CD4-positive, alpha-beta T cell (primary cell): ENCODE measurements at regions not wholly inside any gene's neighbourhood (a gene's known extent, or its start where the extent isn't known, plus 50 kb on each side); places are given as distances from the start of the nearest gene placed in this dataset.

ENCODE experiments used
- ATAC-seq: fragments of 200-7000 bp; cut with Tn5 transposase; one replicate; pipeline ENCODE4 v1.10.0; 2022; ENCODE audit warnings: mild to moderate bottlenecking; ENCODE audit not compliant: poor library complexity
- CTCF ChIA-PET: fragments of 350-600 bp; sonication (Branson Sonifier 250); formaldehyde crosslinking; loops from one replicate; lab custom pipeline; 2021; ENCODE audit warnings: antibody characterized with exemption, inconsistent platforms; lab: Charles Lee
- POLR2A ChIA-PET: fragments of 350-600 bp; sonication (Branson Sonifier 250); formaldehyde crosslinking; loops from one replicate; lab custom pipeline; 2021; ENCODE audit warnings: antibody characterized with exemption, inconsistent platforms; lab: Charles Lee
- DNase-seq, 14 experiments: peaks; one replicate each; pipeline ENCODE4 v3.0.0-alpha.2; 2013 to 2020; ENCODE audit warnings: mixed read lengths in 2 of 14
- H3K27ac ChIP-seq, 2 donors: one replicate each; pipeline versions ENCODE4 v1.5.1 to v1.7.0; 2013; ENCODE audit warnings: low read length in 2 of 2, low read depth in 1 of 2, mild to moderate bottlenecking in 1 of 2
- H3K27me3 ChIP-seq, 2 experiments: 1 replicate in 1 of 2; 2 replicates in 1 of 2; pipeline versions ENCODE4 v1.6.1 to v1.7.0; 2013; ENCODE audit warnings: low read length in 2 of 2, control low read depth in 1 of 2, mild to moderate bottlenecking in 1 of 2, moderate library complexity in 1 of 2; ENCODE audit not compliant: insufficient read depth in 2 of 2, control insufficient read depth in 1 of 2
- H3K36me3 ChIP-seq: one replicate; pipeline ENCODE4 v1.6.1; 2013; ENCODE audit warnings: low read length, control low read depth; ENCODE audit not compliant: insufficient read depth
- H3K4me1 ChIP-seq: one replicate; pipeline ENCODE4 v1.6.1; 2013; ENCODE audit warnings: low read length, control low read depth; ENCODE audit not compliant: insufficient read depth
- H3K4me3 ChIP-seq: one replicate; pipeline ENCODE4 v1.5.1; 2013; ENCODE audit warnings: mild to moderate bottlenecking, low read length, moderate library complexity
- H3K9me3 ChIP-seq, 2 experiments: 1 replicate in 1 of 2; 2 replicates in 1 of 2; pipeline versions ENCODE4 v1.6.1 to v1.7.0; 2013; ENCODE audit warnings: low read length in 2 of 2, mild to moderate bottlenecking in 2 of 2, control low read depth in 1 of 2, moderate library complexity in 1 of 2; ENCODE audit not compliant: control insufficient read depth in 1 of 2, insufficient read depth in 1 of 2
- H3K27ac Mint-ChIP-seq: one replicate; pipeline ENCODE4 v1.8.0; 2020; ENCODE audit warnings: mixed read lengths
- H3K27me3 Mint-ChIP-seq: one replicate; pipeline ENCODE4 v1.8.0; 2021; ENCODE audit warnings: mixed read lengths
- H3K36me3 Mint-ChIP-seq: one replicate; pipeline ENCODE4 v1.8.0; 2021; ENCODE audit warnings: low read depth, mixed read lengths
- H3K4me1 Mint-ChIP-seq: one replicate; pipeline ENCODE4 v1.8.0; 2021; ENCODE audit warnings: low read depth, mixed read lengths
- H3K4me3 Mint-ChIP-seq: one replicate; pipeline ENCODE4 v1.8.0; 2020; ENCODE audit warnings: mild to moderate bottlenecking, mixed read lengths
- H3K9me3 Mint-ChIP-seq: one replicate; pipeline ENCODE4 v1.8.0; 2020; ENCODE audit warnings: mixed read lengths
- intact Hi-C, 2 experiments: fragments of 100-400 bp; cut with DNase I in 1 of 2; cut with micrococcal nuclease in 1 of 2; formaldehyde crosslinking; loops; one replicate each; pipeline versions ENCODE4 v1.15.1 to v1.9.0; 2023 to 2025; cut with DNase I, micrococcal nuclease
- TF ChIP-seq, protein P1 (sequence below): fragments of 200-600 bp; IDR thresholded peaks from one replicate; pipeline ENCODE4 v1.8.0; 2022; ENCODE audit warnings: antibody characterized with exemption, mild to moderate bottlenecking

- TF ChIP-seq, protein P1, sequence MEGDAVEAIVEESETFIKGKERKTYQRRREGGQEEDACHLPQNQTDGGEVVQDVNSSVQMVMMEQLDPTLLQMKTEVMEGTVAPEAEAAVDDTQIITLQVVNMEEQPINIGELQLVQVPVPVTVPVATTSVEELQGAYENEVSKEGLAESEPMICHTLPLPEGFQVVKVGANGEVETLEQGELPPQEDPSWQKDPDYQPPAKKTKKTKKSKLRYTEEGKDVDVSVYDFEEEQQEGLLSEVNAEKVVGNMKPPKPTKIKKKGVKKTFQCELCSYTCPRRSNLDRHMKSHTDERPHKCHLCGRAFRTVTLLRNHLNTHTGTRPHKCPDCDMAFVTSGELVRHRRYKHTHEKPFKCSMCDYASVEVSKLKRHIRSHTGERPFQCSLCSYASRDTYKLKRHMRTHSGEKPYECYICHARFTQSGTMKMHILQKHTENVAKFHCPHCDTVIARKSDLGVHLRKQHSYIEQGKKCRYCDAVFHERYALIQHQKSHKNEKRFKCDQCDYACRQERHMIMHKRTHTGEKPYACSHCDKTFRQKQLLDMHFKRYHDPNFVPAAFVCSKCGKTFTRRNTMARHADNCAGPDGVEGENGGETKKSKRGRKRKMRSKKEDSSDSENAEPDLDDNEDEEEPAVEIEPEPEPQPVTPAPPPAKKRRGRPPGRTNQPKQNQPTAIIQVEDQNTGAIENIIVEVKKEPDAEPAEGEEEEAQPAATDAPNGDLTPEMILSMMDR = no peak
- intact Hi-C loops = no loop called here
- Histone ChIP-seq H3K27ac (no peak overlapping the region), H3K4me3 (no peak overlapping the region), H3K9me3 (peaks cover 0 to 3% of the 10 kb centered on the region in 2 experiments), H3K4me1 (no peaks in the 10 kb centered on the region), H3K36me3 (no peaks in the 10 kb centered on the region), H3K27me3 (no peaks in the 10 kb centered on the region)
- DNase-seq (no peak), ATAC-seq (no peak)
- Mint-ChIP-seq H3K27me3 (peaks cover 16% of the 10 kb centered on the region), H3K4me1 (no peaks in the 10 kb centered on the region), H3K36me3 (no peaks in the 10 kb centered on the region), H3K4me3 (no peak overlapping the region), H3K9me3 (no peaks in the 10 kb centered on the region), H3K27ac (no peak overlapping the region)
- POLR2A ChIA-PET = no interaction called here
- CTCF ChIA-PET = no interaction called here
These were observed 122.8 kb upstream of the PUM3 start for GRCh38 chr9:2966565-2967300.

DNA sequence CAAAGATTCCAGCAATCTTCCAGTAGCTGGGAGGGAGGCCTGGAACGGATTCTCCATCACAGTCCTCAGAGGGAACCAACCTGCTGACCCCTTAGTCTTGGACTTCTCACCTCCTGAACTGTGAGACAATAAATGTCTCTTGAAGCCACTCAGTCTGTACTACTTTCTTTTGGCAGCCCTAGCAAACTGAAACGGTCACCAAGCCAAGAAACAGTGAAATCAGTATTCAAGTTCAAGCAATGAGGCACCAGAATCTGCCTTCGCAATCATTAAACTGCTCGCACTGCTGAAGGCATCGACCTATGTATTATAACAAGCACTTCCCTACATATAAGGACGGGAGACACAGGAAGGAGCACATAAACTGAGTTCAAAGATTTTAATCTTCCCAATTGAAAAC is 120.6 kb upstream of the PUM3 start:
- TF ChIP-seq, protein P1 = no peak
- ATAC-seq (no peak), DNase-seq (no peak)
- H3K27me3 ChIP-seq = no peaks in the 10 kb centered on the region
- no peaks in the 10 kb centered on the region for H3K9me3 ChIP-seq
- H3K4me3 Mint-ChIP-seq = no peak overlapping the region
- no peak overlapping the region for H3K27ac Mint-ChIP-seq
- H3K4me3 ChIP-seq = no peak overlapping the region
- H3K27me3 Mint-ChIP-seq = peaks cover 9% of the 10 kb centered on the region
- no peak overlapping the region for H3K27ac ChIP-seq
- ChIA-PET CTCF (no interaction called here), POLR2A (no interaction called here)
- intact Hi-C loops = no loop called here
- no peaks in the 10 kb centered on the region for H3K9me3 Mint-ChIP-seq
- H3K4me1 ChIP-seq = no peaks in the 10 kb centered on the region
- H3K36me3 Mint-ChIP-seq = no peaks in the 10 kb centered on the region
- no peaks in the 10 kb centered on the region for H3K4me1 Mint-ChIP-seq
- H3K36me3 ChIP-seq = no peaks in the 10 kb centered on the region

DNA sequence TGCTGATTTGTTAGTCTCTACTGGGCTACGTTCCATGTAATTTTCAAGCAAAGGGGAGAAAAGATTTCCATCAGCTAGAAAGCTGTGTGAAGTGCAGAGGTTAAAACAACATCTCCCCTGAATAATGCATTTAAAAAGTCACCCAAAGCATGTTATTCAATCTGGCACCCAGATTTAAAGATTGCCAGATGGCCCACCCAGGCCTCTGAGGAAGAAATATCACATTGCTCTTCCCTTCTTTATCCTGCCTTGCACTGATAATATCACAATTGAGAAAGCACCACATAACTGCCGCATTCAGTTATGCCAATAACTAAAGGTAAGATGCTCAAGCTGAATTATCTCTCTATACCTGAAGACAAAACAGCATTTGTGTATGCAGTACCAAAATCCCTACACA is 119.4 kb upstream of the PUM3 start:
- intact Hi-C loops = no loop called here

More for the DNA sequence above, 119.4 kb upstream of the PUM3 start:
- Histone ChIP-seq H3K9me3 (no peaks in the 10 kb centered on the region), H3K27me3 (no peaks in the 10 kb centered on the region), H3K27ac (no peak overlapping the region), H3K4me3 (no peak overlapping the region), H3K36me3 (no peaks in the 10 kb centered on the region), H3K4me1 (no peaks in the 10 kb centered on the region)
- H3K36me3 Mint-ChIP-seq = no peaks in the 10 kb centered on the region
- H3K27me3 Mint-ChIP-seq = peaks cover 7% of the 10 kb centered on the region
- H3K4me3 Mint-ChIP-seq = no peak overlapping the region
- CTCF ChIA-PET = no interaction called here
- H3K27ac Mint-ChIP-seq = no peak overlapping the region
- no peaks in the 10 kb centered on the region for H3K4me1 Mint-ChIP-seq
- ATAC-seq (no peak), DNase-seq (no peak)
- TF ChIP-seq, protein P1 = no peak
- POLR2A ChIA-PET = no interaction called here
- no peaks in the 10 kb centered on the region for H3K9me3 Mint-ChIP-seq
